ENCODE measurements at regions not wholly inside any gene's neighbourhood (a gene's known extent, or its start where the extent isn't known, plus 50 kb on each side); places are given as distances from the start of the nearest gene placed in this dataset.

- no peak for DNase-seq
- Histone ChIP-seq H3K4me1 (peaks cover 0 to 7% (median 0%) of the 10 kb centered on the region in 4 donors), H3K9me3 (peaks cover 0 to 6% (median 3%) of the 10 kb centered on the region in 4 donors), H3K36me3 (no peaks in the 10 kb centered on the region), H3K27me3 (peaks cover 0 to 51% (median 0%) of the 10 kb centered on the region in 3 donors), H3K4me3 (no peak overlapping the region), H3K27ac (no peak overlapping the region)
- intact Hi-C loops (cut with DNase I; ENCODE audit: low total_unique reads) = no loop called here
- TF ChIP-seq, protein P1, sequence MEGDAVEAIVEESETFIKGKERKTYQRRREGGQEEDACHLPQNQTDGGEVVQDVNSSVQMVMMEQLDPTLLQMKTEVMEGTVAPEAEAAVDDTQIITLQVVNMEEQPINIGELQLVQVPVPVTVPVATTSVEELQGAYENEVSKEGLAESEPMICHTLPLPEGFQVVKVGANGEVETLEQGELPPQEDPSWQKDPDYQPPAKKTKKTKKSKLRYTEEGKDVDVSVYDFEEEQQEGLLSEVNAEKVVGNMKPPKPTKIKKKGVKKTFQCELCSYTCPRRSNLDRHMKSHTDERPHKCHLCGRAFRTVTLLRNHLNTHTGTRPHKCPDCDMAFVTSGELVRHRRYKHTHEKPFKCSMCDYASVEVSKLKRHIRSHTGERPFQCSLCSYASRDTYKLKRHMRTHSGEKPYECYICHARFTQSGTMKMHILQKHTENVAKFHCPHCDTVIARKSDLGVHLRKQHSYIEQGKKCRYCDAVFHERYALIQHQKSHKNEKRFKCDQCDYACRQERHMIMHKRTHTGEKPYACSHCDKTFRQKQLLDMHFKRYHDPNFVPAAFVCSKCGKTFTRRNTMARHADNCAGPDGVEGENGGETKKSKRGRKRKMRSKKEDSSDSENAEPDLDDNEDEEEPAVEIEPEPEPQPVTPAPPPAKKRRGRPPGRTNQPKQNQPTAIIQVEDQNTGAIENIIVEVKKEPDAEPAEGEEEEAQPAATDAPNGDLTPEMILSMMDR (IDR thresholded peaks at IDR 0.05) = no peak
- no peak for TF ChIP-seq POLR2AphosphoS5 (IDR thresholded peaks at IDR 0.05)
- no peak for TF ChIP-seq EP300 (IDR thresholded peaks at IDR 0.05)
- TF ChIP-seq POLR2A (IDR thresholded peaks at IDR 0.05) = no peak
- 73 to 76% (median 74%) methylated on average over 31 to 32 of the region's 32 CpGs for WGBS, 5 donors
These were observed 177.1 kb downstream of the BRD1 start for GRCh38 chr22:49650336-49651241.

DNA sequence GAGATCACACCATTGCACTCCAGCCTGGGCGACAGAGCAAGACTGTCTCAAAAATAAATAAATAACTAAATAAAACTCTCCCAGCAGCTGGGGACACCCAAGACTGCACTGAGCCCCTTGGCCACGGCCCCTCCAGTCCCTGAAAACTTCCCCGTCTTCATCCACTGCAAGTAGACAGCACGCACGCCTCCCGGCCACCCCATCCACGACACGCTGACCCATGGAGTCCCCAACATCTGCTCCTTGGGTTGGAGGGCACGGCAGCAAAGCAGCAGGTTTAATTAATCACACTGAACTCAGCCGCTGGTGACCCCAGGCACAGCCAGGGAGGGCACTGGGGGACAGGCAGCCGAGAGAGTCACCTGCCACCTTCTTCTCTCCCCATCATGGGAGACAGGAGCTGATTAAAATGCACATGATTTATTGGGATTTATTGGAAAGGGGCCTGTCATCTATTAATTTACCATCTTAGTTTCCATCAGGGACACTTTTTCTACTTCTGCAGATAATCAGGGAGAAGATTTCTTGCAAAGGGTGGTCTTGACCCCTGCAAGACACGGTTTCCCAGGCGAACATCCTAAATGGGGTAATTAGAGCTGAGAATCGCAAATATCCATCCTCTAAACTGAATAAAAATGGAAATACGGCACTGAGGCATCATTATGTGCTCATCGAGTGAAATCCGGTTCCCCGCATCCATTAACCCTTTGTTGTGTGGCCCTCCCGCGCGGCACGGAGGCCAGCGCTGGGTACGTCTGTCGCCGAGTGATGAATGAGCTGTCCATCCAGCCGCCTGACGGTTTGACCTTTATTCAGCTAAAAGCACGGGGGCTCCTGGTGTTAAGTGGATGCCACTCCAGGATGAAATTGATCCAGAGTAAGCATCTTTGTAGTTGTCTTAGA is 178.3 kb downstream of the BRD1 start:
- H3K36me3 ChIP-seq = no peaks in the 10 kb centered on the region
- TF ChIP-seq EP300 (IDR thresholded peaks at IDR 0.05) (no peak), POLR2A (IDR thresholded peaks at IDR 0.05) (no peak), POLR2AphosphoS5 (IDR thresholded peaks at IDR 0.05) (no peak)
- 34 to 48% (median 43%) methylated on average over 26 to 29 of the region's 29 CpGs for WGBS, 5 donors
- peaks cover 0 to 6% (median 3%) of the 10 kb centered on the region in 4 donors for H3K9me3 ChIP-seq
- H3K4me3 ChIP-seq = no peak overlapping the region
- peaks cover 0 to 45% (median 0%) of the 10 kb centered on the region in 3 donors for H3K27me3 ChIP-seq
- H3K4me1 ChIP-seq = no peaks in the 10 kb centered on the region
- intact Hi-C loops (cut with DNase I; ENCODE audit: low total_unique reads) = no loop called here
- DNase-seq = no peak
- H3K27ac ChIP-seq = no peak overlapping the region

DNA sequence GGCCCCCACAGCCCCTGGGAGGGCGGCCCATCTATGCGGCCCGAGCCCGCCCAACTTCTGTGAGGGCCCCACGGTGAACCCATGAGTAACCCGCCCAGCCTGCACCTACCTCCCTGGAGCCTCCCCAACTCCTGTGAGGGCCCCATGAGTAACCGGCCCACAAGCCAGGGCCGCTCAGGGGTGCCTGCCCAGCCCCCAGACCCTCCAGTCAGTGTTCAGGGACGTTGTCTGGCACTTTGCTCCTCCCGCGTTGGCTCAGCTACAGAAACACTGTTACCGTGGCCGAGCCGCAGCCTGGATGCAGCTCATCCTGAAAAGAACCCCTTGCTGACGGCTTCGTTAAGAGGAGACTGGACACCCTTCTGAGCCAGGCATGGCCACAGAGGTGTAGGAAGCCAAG is 179.6 kb downstream of the BRD1 start:
- no peak for DNase-seq
- 68 to 91% (median 76%) methylated on average over 3 to 16 of the region's 16 CpGs for WGBS, 5 donors

GRCh38 chr22:49647627-49648026 is 180.0 kb downstream of the BRD1 start:
- no peak overlapping the region for H3K4me3 ChIP-seq
- intact Hi-C loops (cut with DNase I; ENCODE audit: low total_unique reads) = no loop called here
- H3K27ac ChIP-seq = no peak overlapping the region
- H3K4me1 ChIP-seq = no peaks in the 10 kb centered on the region
- H3K27me3 ChIP-seq = peaks cover 0 to 56% (median 0%) of the 10 kb centered on the region in 3 donors
- DNase-seq = no peak
- H3K36me3 ChIP-seq = no peaks in the 10 kb centered on the region
- TF ChIP-seq POLR2AphosphoS5 (IDR thresholded peaks at IDR 0.05) = no peak
- peaks cover 0 to 6% (median 3%) of the 10 kb centered on the region in 4 donors for H3K9me3 ChIP-seq
- 66 to 78% (median 70%) methylated on average over 3 of the region's 3 CpGs for WGBS, 5 donors

More for the DNA sequence above, 179.6 kb downstream of the BRD1 start:
- Histone ChIP-seq H3K4me3 (no peak overlapping the region), H3K27me3 (peaks cover 0 to 52% (median 0%) of the 10 kb centered on the region in 3 donors), H3K36me3 (no peaks in the 10 kb centered on the region), H3K4me1 (no peaks in the 10 kb centered on the region), H3K9me3 (peaks cover 0 to 6% (median 3%) of the 10 kb centered on the region in 4 donors), H3K27ac (no peak overlapping the region)
- intact Hi-C loops (cut with DNase I; ENCODE audit: low total_unique reads) = no loop called here
- no peak for TF ChIP-seq POLR2A (IDR thresholded peaks at IDR 0.05)
- TF ChIP-seq, protein P1 (IDR thresholded peaks at IDR 0.05) = no peak
- no peak for TF ChIP-seq POLR2AphosphoS5 (IDR thresholded peaks at IDR 0.05)
- TF ChIP-seq EP300 (IDR thresholded peaks at IDR 0.05) = no peak

DNA sequence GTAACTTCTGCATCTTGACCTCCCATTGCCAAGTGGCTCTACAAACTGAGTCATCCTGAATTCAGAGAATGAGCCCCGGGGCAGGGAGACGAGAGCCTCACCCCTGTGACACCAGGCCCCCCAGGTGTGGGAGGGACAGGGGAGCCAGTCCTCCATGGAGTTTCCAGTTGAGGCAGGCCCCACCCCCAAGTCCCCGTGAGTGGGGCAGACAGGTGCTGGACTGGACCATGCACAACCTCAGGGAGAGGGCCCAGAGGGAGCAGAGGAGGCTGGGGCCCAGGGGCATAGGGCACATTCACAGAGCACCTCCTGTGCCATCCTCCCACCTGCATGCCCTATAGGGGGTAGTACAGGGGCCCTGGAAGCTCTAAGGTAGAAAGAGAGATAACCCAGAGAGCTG is 180.8 kb downstream of the BRD1 start:
- intact Hi-C loops (cut with DNase I; ENCODE audit: low total_unique reads) = no loop called here
- Histone ChIP-seq H3K36me3 (no peaks in the 10 kb centered on the region), H3K4me1 (no peaks in the 10 kb centered on the region), H3K4me3 (no peak overlapping the region), H3K9me3 (peaks cover 0 to 6% (median 3%) of the 10 kb centered on the region in 4 donors), H3K27me3 (peaks cover 0 to 63% (median 0%) of the 10 kb centered on the region in 3 donors), H3K27ac (no peak overlapping the region)
- no peak for TF ChIP-seq POLR2AphosphoS5 (IDR thresholded peaks at IDR 0.05)
- DNase-seq = no peak
- WGBS, 5 donors = 59 to 82% (median 62%) methylated on average over 2 to 3 of the region's 3 CpGs
